ENCODE measurements at regions not wholly inside any gene's neighbourhood (a gene's known extent, or its start where the extent isn't known, plus 50 kb on each side); places are given as distances from the start of the nearest gene placed in this dataset.

- Histone ChIP-seq H3K27ac (no peak overlapping the region), H3K4me3 (no peak overlapping the region), H3K4me1 (replicated peaks in 1 of 2) (no peaks in the 10 kb centered on the region), H3K36me3 (replicated peaks in 1 of 2) (no peaks in the 10 kb centered on the region), H3K27me3 (no peaks in the 10 kb centered on the region), H3K9me3 (replicated peaks in 1 of 3) (no peaks in the 10 kb centered on the region)
- no peak for DNase-seq
- 55 to 68% (median 64%) methylated on average over 6 of the region's 6 CpGs for WGBS, 4 donors
- intact Hi-C loops (cut with DNase I): no loop called here
- no peak for TF ChIP-seq POLR2A (IDR thresholded peaks at IDR 0.05)
- TF ChIP-seq, protein P1, sequence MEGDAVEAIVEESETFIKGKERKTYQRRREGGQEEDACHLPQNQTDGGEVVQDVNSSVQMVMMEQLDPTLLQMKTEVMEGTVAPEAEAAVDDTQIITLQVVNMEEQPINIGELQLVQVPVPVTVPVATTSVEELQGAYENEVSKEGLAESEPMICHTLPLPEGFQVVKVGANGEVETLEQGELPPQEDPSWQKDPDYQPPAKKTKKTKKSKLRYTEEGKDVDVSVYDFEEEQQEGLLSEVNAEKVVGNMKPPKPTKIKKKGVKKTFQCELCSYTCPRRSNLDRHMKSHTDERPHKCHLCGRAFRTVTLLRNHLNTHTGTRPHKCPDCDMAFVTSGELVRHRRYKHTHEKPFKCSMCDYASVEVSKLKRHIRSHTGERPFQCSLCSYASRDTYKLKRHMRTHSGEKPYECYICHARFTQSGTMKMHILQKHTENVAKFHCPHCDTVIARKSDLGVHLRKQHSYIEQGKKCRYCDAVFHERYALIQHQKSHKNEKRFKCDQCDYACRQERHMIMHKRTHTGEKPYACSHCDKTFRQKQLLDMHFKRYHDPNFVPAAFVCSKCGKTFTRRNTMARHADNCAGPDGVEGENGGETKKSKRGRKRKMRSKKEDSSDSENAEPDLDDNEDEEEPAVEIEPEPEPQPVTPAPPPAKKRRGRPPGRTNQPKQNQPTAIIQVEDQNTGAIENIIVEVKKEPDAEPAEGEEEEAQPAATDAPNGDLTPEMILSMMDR (IDR thresholded peaks at IDR 0.05): no peak
Observed at GRCh38 chr13:85313761-85314503, 485.3 kb downstream of the SLITRK6 start.

DNA sequence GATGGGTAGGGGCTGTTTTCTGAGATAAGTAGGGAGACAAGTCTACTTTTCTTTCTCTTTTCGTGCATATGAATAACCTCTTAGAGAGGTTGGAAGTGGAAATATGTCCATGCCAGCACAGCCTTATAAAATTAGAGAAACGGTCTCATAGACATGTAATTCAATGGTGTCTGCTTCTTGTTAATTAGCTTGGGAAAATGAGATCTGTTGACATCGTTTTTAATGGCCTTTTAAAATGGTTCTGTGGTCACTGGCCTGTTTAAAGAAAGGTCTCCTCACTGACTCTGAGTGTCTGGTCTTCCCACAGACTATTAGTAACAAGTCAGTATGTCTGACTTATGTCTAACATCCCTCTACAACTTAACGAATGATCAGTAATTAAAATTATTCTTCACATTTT, 487.1 kb downstream of the SLITRK6 start:
- intact Hi-C loops (cut with DNase I): no loop called here
- H3K27me3 ChIP-seq: no peaks in the 10 kb centered on the region

GRCh38 chr13:85303630-85304029, 495.6 kb downstream of the SLITRK6 start:
- H3K4me3 ChIP-seq: no peak overlapping the region
- no peaks in the 10 kb centered on the region for H3K36me3 ChIP-seq (replicated peaks in 1 of 2)
- intact Hi-C loops (cut with DNase I): no loop called here
- 48 to 56% (median 53%) methylated on average over 4 of the region's 4 CpGs for WGBS, 4 donors
- no peak for DNase-seq
- TF ChIP-seq, protein P1 (IDR thresholded peaks at IDR 0.05): no peak
- no peaks in the 10 kb centered on the region for H3K27me3 ChIP-seq
- no peaks in the 10 kb centered on the region for H3K9me3 ChIP-seq (replicated peaks in 1 of 3)
- no peaks in the 10 kb centered on the region for H3K4me1 ChIP-seq (replicated peaks in 1 of 2)
- H3K27ac ChIP-seq: no peak overlapping the region

More for the DNA sequence above, 487.1 kb downstream of the SLITRK6 start:
- H3K9me3 ChIP-seq (replicated peaks in 1 of 3): no peaks in the 10 kb centered on the region
- H3K4me1 ChIP-seq (replicated peaks in 1 of 2): no peaks in the 10 kb centered on the region
- H3K4me3 ChIP-seq: no peak overlapping the region
- DNase-seq: no peak
- TF ChIP-seq, protein P1 (IDR thresholded peaks at IDR 0.05): no peak
- TF ChIP-seq POLR2A (IDR thresholded peaks at IDR 0.05): no peak
- WGBS, 4 donors: 60 to 73% (median 64%) methylated on average over 4 of the region's 4 CpGs
- no peak overlapping the region for H3K27ac ChIP-seq
- H3K36me3 ChIP-seq (replicated peaks in 1 of 2): no peaks in the 10 kb centered on the region

- intact Hi-C loops (cut with DNase I): no loop called here
Observed at GRCh38 chr13:85298387-85298924, 500.8 kb downstream of the SLITRK6 start.

More at GRCh38 chr13:85298387-85298924, 500.8 kb downstream of the SLITRK6 start:
- 72 to 78% (median 78%) methylated on average over 1 of the region's 1 CpG for WGBS, 4 donors
- H3K27ac ChIP-seq: no peak overlapping the region
- no peak overlapping the region for H3K4me3 ChIP-seq
- H3K27me3 ChIP-seq: no peaks in the 10 kb centered on the region
- no peaks in the 10 kb centered on the region for H3K36me3 ChIP-seq (replicated peaks in 1 of 2)
- DNase-seq: no peak
- H3K9me3 ChIP-seq (replicated peaks in 1 of 3): no peaks in the 10 kb centered on the region
- TF ChIP-seq, protein P1 (IDR thresholded peaks at IDR 0.05): no peak
- no peak for TF ChIP-seq POLR2A (IDR thresholded peaks at IDR 0.05)
- no peaks in the 10 kb centered on the region for H3K4me1 ChIP-seq (replicated peaks in 1 of 2)

Data from adrenal gland (tissue), 9 donors.